HepG2 (cell line): ENCODE measurements at regions not wholly inside any gene's neighbourhood (a gene's known extent, or its start where the extent isn't known, plus 50 kb on each side); places are given as distances from the start of the nearest gene placed in this dataset.

Experiments used
- ADNP ChIP-seq: sonication (generic); formaldehyde crosslinking; IDR thresholded peaks from 2 replicates; pipeline ENCODE4 v1.4.0; 2020; ENCODE audit warnings: missing genetic modification reagents
- E2F1 ChIP-seq: sonication (generic); formaldehyde crosslinking; IDR thresholded peaks from 2 replicates; pipeline ENCODE4 v1.5.0; 2020; ENCODE audit warnings: missing genetic modification reagents
- GATAD1 ChIP-seq: IDR thresholded peaks from 2 replicates; pipeline ENCODE4 v1.6.1; 2016; ENCODE audit warnings: missing genetic modification reagents, missing compliant biosample characterization
- GMEB1 ChIP-seq: sonication (generic); formaldehyde crosslinking; IDR thresholded peaks from 2 replicates; pipeline ENCODE4 v1.5.1; 2020; ENCODE audit warnings: missing genetic modification reagents, mild to moderate bottlenecking, borderline replicate concordance
- MIER2 ChIP-seq: IDR thresholded peaks from 2 replicates; pipeline ENCODE4 v1.6.1; 2016; ENCODE audit warnings: missing biosample characterization, missing genetic modification reagents
- MLX ChIP-seq: IDR thresholded peaks from 2 replicates; pipeline ENCODE4 v1.6.1; 2016
- NR2C2 ChIP-seq: sonication (generic); formaldehyde crosslinking; IDR thresholded peaks from 2 replicates; pipeline ENCODE4 v1.4.0; 2020; ENCODE audit warnings: missing genetic modification reagents, mild to moderate bottlenecking, moderate library complexity, borderline replicate concordance
- PREB ChIP-seq: sonication (generic); formaldehyde crosslinking; IDR thresholded peaks from 2 replicates; pipeline ENCODE4 v1.4.0; 2020; ENCODE audit warnings: missing genetic modification reagents
- RBM22 ChIP-seq: fragments of 200-400 bp; formaldehyde crosslinking; optimal IDR thresholded peaks from 2 replicates; pipeline ENCODE3; 2017; ENCODE audit warnings: mild to moderate bottlenecking, low read length, moderate library complexity
- TAF15 ChIP-seq: fragments of 200-400 bp; formaldehyde crosslinking; IDR thresholded peaks from one replicate; pipeline ENCODE4 v1.6.1; 2018; ENCODE audit warnings: mild to moderate bottlenecking, low read depth, low read length; ENCODE audit not compliant: poor library complexity, severe bottlenecking
- ZBTB7A ChIP-seq: sonication (generic); formaldehyde crosslinking; IDR thresholded peaks from 2 replicates; pipeline ENCODE4 v1.8.0; 2022; ENCODE audit warnings: mild to moderate bottlenecking, missing genetic modification reagents
- ZNF142 ChIP-seq: sonication (generic); formaldehyde crosslinking; IDR thresholded peaks from 2 replicates; pipeline ENCODE4 v1.4.0; 2020; ENCODE audit warnings: missing genetic modification reagents
- ZNF275 ChIP-seq: sonication (generic); formaldehyde crosslinking; IDR thresholded peaks from 2 replicates; pipeline ENCODE4 v1.8.0; 2022; ENCODE audit warnings: missing genetic modification reagents, mild to moderate bottlenecking, inconsistent platforms, borderline replicate concordance
- ZNF549 ChIP-seq: sonication (generic); formaldehyde crosslinking; IDR thresholded peaks from 2 replicates; pipeline ENCODE4 v1.5.0; 2020; ENCODE audit warnings: missing genetic modification reagents
- ZNF652 ChIP-seq: IDR thresholded peaks from 2 replicates; pipeline ENCODE4 v1.6.1; 2016; ENCODE audit warnings: low read depth, borderline replicate concordance

GRCh38 chr9:129334105-129334935 lies 156.3 kb upstream of the IER5L start (continued):
- TF ChIP-seq ADNP (CRISPR knock-in tag): no peak
- TF ChIP-seq ZNF275 (CRISPR knock-in tag): peak; percentile 99; the same call in 1 of the 2 replicates
- TF ChIP-seq MIER2 (CRISPR knock-in tag): peak; percentile 77
- TF ChIP-seq ZNF142 (CRISPR knock-in tag): no peak
- peak; percentile 40; the same call in 1 of the 2 replicates for TF ChIP-seq GMEB1 (CRISPR knock-in tag)
- peak; percentile 69 for TF ChIP-seq TAF15
- peak; percentile 32; the same call in 1 of the 2 replicates for TF ChIP-seq ZBTB7A (CRISPR knock-in tag)
- TF ChIP-seq ZNF549: no peak
- TF ChIP-seq RBM22: no peak
- TF ChIP-seq GATAD1 (CRISPR knock-in tag): peak; percentile 76
- TF ChIP-seq E2F1 (CRISPR knock-in tag): peak; percentile 92
- TF ChIP-seq MLX: peak; percentile 64
- TF ChIP-seq PREB: no peak
- peak; percentile 82 for TF ChIP-seq NR2C2 (CRISPR knock-in tag)
- TF ChIP-seq ZNF652 (CRISPR knock-in tag): peak; percentile 100
